ENCODE measurements at regions not wholly inside any gene's neighbourhood (a gene's known extent, or its start where the extent isn't known, plus 50 kb on each side); places are given as distances from the start of the nearest gene placed in this dataset.

GRCh38 chrX:96387801-96388200 lies 296.8 kb upstream of the DIAPH2 start:
- TF ChIP-seq GATA2 (IDR thresholded peaks at IDR 0.05; ENCODE audit: low read depth, low read length) (no peak), GATA3 (IDR thresholded peaks at IDR 0.05; ENCODE audit: low read depth, low read length) (no peak)

Data from SH-SY5Y (cell line).